Right cardiac atrium (tissue), 5 donors: ENCODE measurements at regions not wholly inside any gene's neighbourhood (a gene's known extent, or its start where the extent isn't known, plus 50 kb on each side); places are given as distances from the start of the nearest gene placed in this dataset.
A peak's percentile ranks its signal among the peaks of the same experiment; 100 is the strongest.

Experiments used
- ATAC-seq, 2 donors: fragments of 200-7000 bp; cut with Tn5 transposase; one replicate each; pipeline versions ENCODE4 v1.8.0 to v1.9.1; 2020; ENCODE audit warnings: moderate library complexity in 2 of 2, mild to moderate bottlenecking in 1 of 2
- DNase-seq, 3 donors: peaks; one replicate each; pipeline ENCODE4 v3.0.0-alpha.2; 2020
- H3K27ac ChIP-seq: one replicate; pipeline ENCODE4 v1.5.1; 2013; ENCODE audit warnings: mild to moderate bottlenecking, low read length, control low read depth, moderate library complexity
- H3K27me3 ChIP-seq: one replicate; pipeline ENCODE4 v1.6.1; 2013; ENCODE audit not compliant: control insufficient read depth, insufficient read depth
- H3K4me1 ChIP-seq: one replicate; pipeline ENCODE4 v1.6.1; 2013; ENCODE audit warnings: low read length; ENCODE audit not compliant: control insufficient read depth, insufficient read depth
- H3K4me3 ChIP-seq: one replicate; pipeline ENCODE4 v1.5.1; 2013; ENCODE audit warnings: low read length, control low read depth
- H3K9me3 ChIP-seq: one replicate; pipeline ENCODE4 v1.6.1; 2013; ENCODE audit warnings: low read length; ENCODE audit not compliant: control insufficient read depth
- WGBS: extraction: QIAGEN DNeasy Blood & Tissue Kit; methylation state at CpG from one replicate; pipeline ENCODE4 v1.1.7; 2013; 5-methylcytosine and 5-hydroxymethylcytosine counted together
- intact Hi-C, 4 donors: fragments of 100-400 bp; cut with DNase I; formaldehyde crosslinking; loops; one replicate each; pipeline versions ENCODE4 v1.11.0 to v1.14.0; 2022 to 2023
- donor health status: healthy with polysubstance abuse.
- donor health status: DM: no; HTN: yes; CAD: no.
- donor health status: DM: no; HTN: no; CAD: no.
- donor health status: DM: no; HTN: yes; CAD: no; lungs with severe emphysema.
- donor health status: DM: yes; HTN: yes; CAD: no.

DNA sequence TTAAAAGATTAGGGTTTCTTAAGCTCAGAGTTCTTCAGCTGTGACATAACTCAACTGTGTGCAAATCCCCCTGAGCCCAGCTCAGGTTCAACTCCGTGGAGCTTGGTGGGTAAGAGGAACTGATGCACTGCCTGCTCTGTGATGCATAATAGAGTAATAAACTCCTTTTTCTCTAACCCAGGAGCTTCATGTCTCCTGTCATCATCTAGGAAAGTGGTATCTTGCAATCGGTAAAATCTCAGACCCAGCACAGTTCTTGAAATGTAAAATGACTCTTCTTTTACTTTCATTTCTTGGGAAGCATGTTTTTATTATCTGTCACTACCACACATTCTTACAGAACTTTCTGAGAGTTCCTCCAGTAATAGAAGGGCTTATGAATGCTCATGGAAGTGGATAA is 123.8 kb upstream of the PCDH9 start:
- no peak for DNase-seq
- ATAC-seq = no peak
- Histone ChIP-seq H3K9me3 (no peaks in the 10 kb centered on the region), H3K4me3 (peak overlapping the region; percentile 19), H3K27me3 (no peaks in the 10 kb centered on the region), H3K4me1 (no peaks in the 10 kb centered on the region), H3K27ac (no peak overlapping the region)
- WGBS = 34% methylated on average over 2 of the region's 2 CpGs
- intact Hi-C loops = no loop called here

DNA sequence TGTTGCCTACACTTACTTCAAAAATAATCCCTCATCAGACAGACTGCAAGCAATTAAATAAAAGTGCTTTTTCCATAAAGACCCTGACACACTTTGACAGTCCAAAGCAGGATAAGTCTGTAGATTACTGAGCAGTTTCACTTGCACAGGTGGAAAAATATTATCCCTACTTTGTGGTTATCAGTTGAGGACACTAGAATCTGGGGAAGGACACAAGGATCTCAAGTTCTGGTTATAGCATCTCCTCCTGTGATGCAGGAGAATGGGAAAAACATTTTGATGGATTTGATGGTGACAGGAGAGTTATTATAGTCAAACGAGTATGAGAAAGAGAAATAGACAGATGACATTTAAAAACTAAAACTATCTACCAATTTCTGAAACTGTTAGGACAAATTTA is 122.9 kb upstream of the PCDH9 start:
- DNase-seq = no peak
- no peaks in the 10 kb centered on the region for H3K27me3 ChIP-seq
- WGBS = 45% methylated on average over 1 of the region's 1 CpG
- H3K4me3 ChIP-seq = no peak overlapping the region
- intact Hi-C loops = no loop called here
- H3K27ac ChIP-seq = no peak overlapping the region
- H3K9me3 ChIP-seq = no peaks in the 10 kb centered on the region
- no peak for ATAC-seq
- H3K4me1 ChIP-seq = no peaks in the 10 kb centered on the region

DNA sequence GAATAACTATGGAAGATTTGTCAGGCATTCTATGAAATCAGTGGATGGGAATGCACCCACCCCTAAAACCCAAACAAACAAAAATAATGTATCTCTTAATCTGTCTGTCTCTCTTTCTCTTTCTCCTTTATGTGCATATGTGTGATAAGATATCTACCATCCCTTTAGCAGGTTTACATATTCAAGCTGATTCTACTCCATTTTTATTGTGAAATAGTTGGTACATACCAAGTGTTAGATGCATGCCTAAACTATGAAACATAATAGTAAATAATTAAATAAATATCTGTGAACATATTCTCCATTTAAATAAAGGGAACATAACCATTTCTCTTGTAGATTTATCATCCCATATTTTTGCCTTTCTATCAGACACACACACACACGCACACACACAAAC is 121.8 kb upstream of the PCDH9 start:
- H3K4me3 ChIP-seq = no peak overlapping the region

DNA sequence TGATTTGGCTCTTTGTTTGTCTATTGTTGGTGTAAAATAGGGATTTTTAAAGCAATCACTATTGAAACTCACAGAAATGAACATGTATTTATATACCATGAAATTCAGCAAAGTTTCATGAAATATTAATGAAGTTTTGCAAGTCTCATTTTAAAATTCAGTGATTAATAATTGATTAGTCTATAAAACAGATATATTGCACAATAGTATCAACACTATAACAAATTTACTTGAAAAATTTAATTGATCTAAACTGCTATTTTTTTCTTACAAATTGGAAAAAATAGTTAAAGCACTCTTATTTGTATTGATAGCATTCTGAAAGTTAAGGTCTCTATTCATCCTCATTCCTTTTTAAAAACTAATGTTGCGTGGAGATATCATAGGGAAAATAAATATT is 121.0 kb upstream of the PCDH9 start:
- Histone ChIP-seq H3K27ac (no peak overlapping the region), H3K9me3 (no peaks in the 10 kb centered on the region), H3K4me3 (no peak overlapping the region), H3K27me3 (no peaks in the 10 kb centered on the region), H3K4me1 (no peaks in the 10 kb centered on the region)
- DNase-seq = no peak
- intact Hi-C loops = no loop called here
- no peak for ATAC-seq
- 96% methylated on average over 1 of the region's 1 CpG for WGBS

More for the DNA sequence above, 121.8 kb upstream of the PCDH9 start:
- Histone ChIP-seq H3K4me1 (no peaks in the 10 kb centered on the region), H3K9me3 (no peaks in the 10 kb centered on the region), H3K27me3 (no peaks in the 10 kb centered on the region), H3K27ac (no peak overlapping the region)
- 92% methylated on average over 1 of the region's 1 CpG for WGBS
- intact Hi-C loops = no loop called here
- DNase-seq (no peak), ATAC-seq (no peak)

DNA sequence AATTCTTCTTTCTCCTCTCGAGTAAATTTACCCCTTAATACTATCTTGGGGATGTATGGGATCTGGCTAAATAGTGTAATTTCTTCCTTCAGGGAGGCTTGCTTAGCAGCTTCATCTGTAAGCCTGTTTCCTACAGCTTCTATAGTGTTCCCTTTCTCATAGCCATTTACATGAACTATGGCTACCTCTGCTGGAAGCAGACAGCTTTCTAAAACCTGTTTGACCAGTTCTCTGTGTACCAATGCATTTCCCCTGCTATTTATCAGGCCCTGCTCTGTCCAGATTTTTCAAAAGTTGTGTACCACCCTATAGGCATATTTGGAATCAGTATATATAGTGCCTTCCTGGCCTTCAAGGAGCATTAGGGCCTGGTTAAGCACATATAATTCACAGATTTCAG is 113.6 kb upstream of the PCDH9 start:
- 77% methylated on average over 1 of the region's 1 CpG for WGBS
- no peak overlapping the region for H3K27ac ChIP-seq
- no peak overlapping the region for H3K4me3 ChIP-seq
- DNase-seq (no peak), ATAC-seq (no peak)
- no peaks in the 10 kb centered on the region for H3K27me3 ChIP-seq
- H3K9me3 ChIP-seq = no peaks in the 10 kb centered on the region
- no peaks in the 10 kb centered on the region for H3K4me1 ChIP-seq
- intact Hi-C loops = no loop called here

DNA sequence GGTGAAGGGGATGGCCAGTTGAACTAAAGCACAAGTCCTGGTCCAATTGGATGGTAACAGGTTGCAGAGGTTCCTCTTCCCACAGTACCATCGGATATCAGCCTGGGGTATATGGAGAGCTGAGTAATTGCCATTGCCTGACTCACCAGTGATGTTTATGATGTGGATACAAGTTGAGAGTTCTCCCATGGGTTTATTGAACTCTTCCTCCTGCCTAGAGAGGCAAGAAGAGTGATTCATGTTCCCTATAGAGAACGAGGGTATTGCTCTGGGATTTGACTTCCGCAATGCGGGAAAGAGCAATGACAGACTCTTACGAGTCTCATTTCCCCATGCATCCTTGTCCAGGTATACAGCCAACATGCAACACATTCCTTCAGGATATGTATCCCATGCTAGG is 111.3 kb upstream of the PCDH9 start:
- Histone ChIP-seq H3K4me1 (no peaks in the 10 kb centered on the region), H3K27me3 (no peaks in the 10 kb centered on the region), H3K27ac (no peak overlapping the region), H3K4me3 (no peak overlapping the region), H3K9me3 (no peaks in the 10 kb centered on the region)
- DNase-seq (no peak), ATAC-seq (no peak)
- WGBS = 80% methylated on average over 5 of the region's 5 CpGs
- intact Hi-C loops = no loop called here

DNA sequence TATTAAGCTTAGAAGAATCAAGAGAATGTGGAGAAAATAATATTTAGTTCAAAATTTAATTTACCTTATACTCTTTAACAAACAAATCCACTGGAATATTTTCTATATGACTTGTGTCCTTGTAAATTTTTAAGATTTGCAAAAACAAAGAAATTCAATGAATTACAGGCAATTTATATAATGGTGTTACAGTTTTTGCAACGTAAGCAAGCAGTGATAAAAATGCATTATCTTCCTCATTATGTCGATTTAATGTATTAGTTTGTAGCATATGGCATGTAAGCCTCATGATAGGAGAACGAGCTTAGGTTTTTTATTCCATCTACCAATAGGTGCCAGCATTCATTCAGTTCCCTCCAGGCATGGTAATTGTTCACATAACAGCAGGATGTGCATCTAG is 100.0 kb upstream of the PCDH9 start:
- 71% methylated on average over 3 of the region's 3 CpGs for WGBS
- DNase-seq (no peak), ATAC-seq (no peak)
- Histone ChIP-seq H3K9me3 (no peaks in the 10 kb centered on the region), H3K27ac (no peak overlapping the region), H3K27me3 (no peaks in the 10 kb centered on the region), H3K4me3 (no peak overlapping the region), H3K4me1 (no peaks in the 10 kb centered on the region)
- intact Hi-C loops = no loop called here

DNA sequence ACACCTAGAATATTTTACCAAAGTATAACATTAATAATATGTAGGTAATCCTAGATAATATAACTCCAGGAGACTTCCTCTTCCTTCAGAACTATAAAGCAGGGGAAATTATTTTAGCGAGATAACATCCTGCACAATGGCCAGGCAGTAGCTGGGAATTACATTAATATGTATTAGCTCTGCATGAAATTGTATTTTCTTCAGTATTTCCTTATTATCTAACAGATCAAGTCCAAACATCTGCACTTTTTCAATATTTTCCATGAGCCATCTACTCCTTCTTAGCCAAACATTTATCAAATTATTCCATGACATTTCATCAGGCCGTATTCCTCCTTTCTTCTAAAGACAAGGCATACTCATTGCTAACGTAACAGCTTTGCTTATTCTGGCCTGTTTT is 98.8 kb upstream of the PCDH9 start:
- Histone ChIP-seq H3K9me3 (no peaks in the 10 kb centered on the region), H3K4me1 (no peaks in the 10 kb centered on the region), H3K27ac (no peak overlapping the region), H3K27me3 (no peaks in the 10 kb centered on the region), H3K4me3 (no peak overlapping the region)
- intact Hi-C loops = no loop called here
- ATAC-seq (no peak), DNase-seq (no peak)
- 61% methylated on average over 3 of the region's 3 CpGs for WGBS

DNA sequence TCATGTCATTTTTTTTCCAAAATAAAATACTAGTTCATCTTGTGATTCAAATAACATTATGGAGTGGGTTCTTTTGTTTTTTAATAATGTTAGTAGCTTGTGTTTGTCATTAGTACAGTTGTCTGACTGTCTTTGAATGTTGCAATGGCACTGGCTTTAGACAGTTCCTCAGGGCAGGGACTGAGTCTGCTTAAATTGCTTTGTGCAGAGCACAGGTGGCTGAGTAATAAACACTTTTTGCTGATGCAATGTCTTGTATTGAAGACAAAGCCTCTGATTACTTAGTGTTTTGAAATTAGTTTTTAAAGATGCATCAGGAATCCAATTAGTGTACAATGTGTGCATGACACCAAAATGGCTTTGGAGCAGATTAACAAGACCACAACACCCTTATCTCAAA is 88.7 kb upstream of the PCDH9 start:
- Histone ChIP-seq H3K27me3 (no peaks in the 10 kb centered on the region), H3K9me3 (no peaks in the 10 kb centered on the region), H3K27ac (no peak overlapping the region), H3K4me3 (no peak overlapping the region), H3K4me1 (no peaks in the 10 kb centered on the region)
- intact Hi-C loops = no loop called here
- DNase-seq (no peak), ATAC-seq (no peak)

DNA sequence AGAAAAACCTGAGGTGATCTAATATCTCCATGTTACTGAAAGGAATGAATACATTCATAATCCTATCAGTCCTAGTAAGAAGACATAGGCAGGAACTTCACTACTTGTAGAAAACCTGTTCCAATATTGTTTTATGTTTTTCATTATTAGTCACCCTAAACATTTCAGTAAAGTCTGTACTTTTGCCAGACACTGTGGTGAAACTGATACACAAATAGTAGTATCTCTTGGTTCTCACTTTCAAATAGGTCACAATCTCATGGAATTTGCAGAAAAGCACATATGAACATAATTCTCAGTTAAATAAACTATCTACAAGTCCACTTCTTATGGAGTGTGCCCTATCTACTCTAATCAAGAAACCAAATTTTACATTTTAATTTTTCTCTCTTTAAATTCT is 88.3 kb upstream of the PCDH9 start:
- no peak overlapping the region for H3K27ac ChIP-seq
- intact Hi-C loops = no loop called here
- ATAC-seq = no peak
- no peaks in the 10 kb centered on the region for H3K9me3 ChIP-seq
- no peak for DNase-seq
- H3K4me1 ChIP-seq = no peaks in the 10 kb centered on the region
- no peak overlapping the region for H3K4me3 ChIP-seq
- no peaks in the 10 kb centered on the region for H3K27me3 ChIP-seq

DNA sequence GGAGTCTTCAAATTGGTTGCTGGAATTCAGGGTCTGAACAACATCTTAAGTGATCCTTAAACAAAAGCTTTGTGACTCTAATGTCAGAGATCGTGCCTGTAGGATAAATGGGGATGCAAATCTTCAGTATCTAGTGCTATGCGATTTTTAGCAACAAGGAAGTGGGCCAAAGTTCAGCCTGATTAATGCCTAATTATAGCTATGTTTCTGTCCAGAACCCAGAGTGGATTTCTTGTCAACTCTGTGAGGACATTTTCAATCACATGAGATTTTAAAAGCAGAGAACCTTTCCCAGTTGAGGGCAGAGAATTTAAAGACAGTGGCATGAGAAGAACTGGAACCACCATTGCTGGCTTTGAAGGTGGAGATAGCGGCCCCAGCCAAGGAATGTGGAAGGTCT is 84.3 kb upstream of the PCDH9 start:
- intact Hi-C loops = no loop called here
- DNase-seq (no peak), ATAC-seq (peak; percentile 38 to 40)
- 58% methylated on average over 3 of the region's 3 CpGs for WGBS
- H3K9me3 ChIP-seq = no peaks in the 10 kb centered on the region
- H3K27ac ChIP-seq = no peak overlapping the region
- H3K4me1 ChIP-seq = no peaks in the 10 kb centered on the region
- H3K4me3 ChIP-seq = no peak overlapping the region
- H3K27me3 ChIP-seq = no peaks in the 10 kb centered on the region

DNA sequence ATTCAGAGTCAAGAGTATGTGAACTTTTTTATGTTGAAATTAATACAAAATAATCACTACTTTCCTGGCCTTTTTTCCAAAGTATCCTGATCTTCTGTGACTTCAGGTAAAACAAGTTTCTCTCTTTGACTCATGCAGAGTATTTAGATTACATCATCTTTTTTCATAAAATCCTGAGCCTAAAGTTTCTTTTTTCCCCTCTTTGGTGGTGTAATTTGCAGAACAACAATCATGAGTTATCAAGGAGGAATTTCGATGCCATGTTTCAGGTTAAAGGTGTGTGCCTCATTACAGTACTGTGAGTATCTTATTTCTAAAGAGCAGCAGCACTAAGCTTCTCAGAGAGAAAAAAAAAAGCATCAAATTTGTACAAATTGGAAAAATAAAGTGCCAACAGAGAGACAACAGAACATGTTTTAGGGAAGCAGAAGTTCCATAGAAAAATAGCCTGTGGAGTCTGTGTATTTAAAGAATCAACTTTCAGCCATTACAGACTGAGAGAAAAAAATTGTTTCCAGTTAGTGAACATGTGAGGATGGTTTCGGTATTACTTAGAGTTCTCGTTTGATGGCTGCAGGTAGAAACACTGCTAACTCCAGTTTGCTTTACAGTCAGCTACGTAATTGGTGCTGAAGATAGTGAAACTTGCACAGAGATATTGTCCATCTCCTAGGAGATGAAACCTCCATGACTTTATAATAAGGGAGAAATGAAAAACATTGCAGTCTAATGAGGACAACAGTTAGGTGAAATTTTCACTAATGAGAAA is 78.1 kb upstream of the PCDH9 start:
- intact Hi-C loops = no loop called here
- H3K27me3 ChIP-seq = no peaks in the 10 kb centered on the region

More for the DNA sequence above, 78.1 kb upstream of the PCDH9 start:
- WGBS = 83% methylated on average over 4 of the region's 4 CpGs
- no peak overlapping the region for H3K27ac ChIP-seq
- no peaks in the 10 kb centered on the region for H3K4me1 ChIP-seq
- DNase-seq (no peak), ATAC-seq (no peak)
- no peaks in the 10 kb centered on the region for H3K9me3 ChIP-seq
- no peak overlapping the region for H3K4me3 ChIP-seq
